WTC11 (cell line): ENCODE measurements at regions not wholly inside any gene's neighbourhood (a gene's known extent, or its start where the extent isn't known, plus 50 kb on each side); places are given as distances from the start of the nearest gene placed in this dataset.

Experiments used
- ATAC-seq: fragments of 200-7000 bp; cut with Tn5 transposase; 2 replicates; pipeline ENCODE4 v1.10.0; 2021; ENCODE audit warnings: mild to moderate bottlenecking, moderate library complexity
- CTCF ChIA-PET: fragments of 300-600 bp; sonication (Branson Sonifier 250); formaldehyde crosslinking; loops from one replicate; lab custom pipeline; 2021; ENCODE audit warnings: antibody characterized with exemption; lab: Charles Lee
- POLR2A ChIA-PET: fragments of 350-600 bp; sonication (Branson Sonifier 250); formaldehyde crosslinking; loops from one replicate; lab custom pipeline; 2021; ENCODE audit warnings: antibody characterized with exemption; lab: Charles Lee
- DNase-seq: peaks from one replicate; pipeline ENCODE4 v3.0.0; 2021; ENCODE audit warnings: low spot score
- H3K27ac Mint-ChIP-seq: 2 replicates; pipeline ENCODE4 v1.8.0; 2021; ENCODE audit warnings: mixed read lengths
- H3K27me3 Mint-ChIP-seq: 2 replicates; pipeline ENCODE4 v1.8.0; 2021; ENCODE audit warnings: low read depth, mild to moderate bottlenecking, moderate library complexity, mixed read lengths
- H3K36me3 Mint-ChIP-seq: 2 replicates; pipeline ENCODE4 v1.8.0; 2021; ENCODE audit warnings: mixed read lengths
- H3K4me1 Mint-ChIP-seq: 2 replicates; pipeline ENCODE4 v1.8.0; 2022; ENCODE audit warnings: mixed read lengths
- H3K4me3 Mint-ChIP-seq: 2 replicates; pipeline ENCODE4 v1.8.0; 2021; ENCODE audit warnings: mild to moderate bottlenecking, moderate library complexity, mixed read lengths
- H3K9me3 Mint-ChIP-seq: 2 replicates; pipeline ENCODE4 v1.8.0; 2021; ENCODE audit warnings: mixed read lengths
- AFF4 ChIP-seq: sonication (generic); formaldehyde crosslinking; IDR thresholded peaks from 2 replicates; pipeline ENCODE4 v1.8.1; 2023; ENCODE audit warnings: mild to moderate bottlenecking, missing genetic modification reagents, borderline replicate concordance
- AR ChIP-seq: fragments of 250-450 bp; sonication (Bioruptor Pico); IDR thresholded peaks from 2 replicates; pipeline ENCODE4 v1.9.0; 2021; ENCODE audit warnings: mild to moderate bottlenecking
- CREM ChIP-seq: sonication (generic); formaldehyde crosslinking; IDR thresholded peaks from 2 replicates; pipeline ENCODE4 v1.8.1; 2022; ENCODE audit warnings: mild to moderate bottlenecking, missing genetic modification reagents, moderate library complexity
- GABPB1 ChIP-seq: sonication (generic); formaldehyde crosslinking; IDR thresholded peaks from 2 replicates; pipeline ENCODE4 v1.8.1; 2023; ENCODE audit warnings: mild to moderate bottlenecking, missing genetic modification reagents
- GTF2I ChIP-seq: fragments of 250-450 bp; sonication (Bioruptor Pico); conservative IDR thresholded peaks from 2 replicates; pipeline ENCODE4 v1.4.0; 2021; ENCODE audit warnings: mild to moderate bottlenecking
- IRF2 ChIP-seq: sonication (generic); formaldehyde crosslinking; IDR thresholded peaks from 2 replicates; pipeline ENCODE4 v1.8.0; 2022; ENCODE audit warnings: low read depth, missing genetic modification reagents, borderline replicate concordance
- JUN ChIP-seq: sonication (generic); formaldehyde crosslinking; IDR thresholded peaks from 2 replicates; pipeline ENCODE4 v1.8.0; 2023; ENCODE audit warnings: mild to moderate bottlenecking, missing genetic modification reagents
- NR1H2 ChIP-seq: sonication (generic); formaldehyde crosslinking; IDR thresholded peaks from 2 replicates; pipeline ENCODE4 v1.9.0; 2021; ENCODE audit warnings: mild to moderate bottlenecking, moderate library complexity, missing genetic modification reagents
- PRRX2 ChIP-seq: fragments of 250-450 bp; sonication (Bioruptor Pico); IDR thresholded peaks from 2 replicates; pipeline ENCODE4 v1.8.0; 2021; ENCODE audit warnings: mild to moderate bottlenecking
- RORB ChIP-seq: fragments of 250-450 bp; sonication (Bioruptor Pico); IDR thresholded peaks from 2 replicates; pipeline ENCODE4 v1.9.0; 2021; ENCODE audit warnings: mild to moderate bottlenecking
- SMAD4 ChIP-seq: sonication (generic); formaldehyde crosslinking; IDR thresholded peaks from 2 replicates; pipeline ENCODE4 v1.8.0; 2022; ENCODE audit warnings: mild to moderate bottlenecking, missing genetic modification reagents
- SOX15 ChIP-seq: fragments of 250-450 bp; sonication (Bioruptor Pico); IDR thresholded peaks from 2 replicates; pipeline ENCODE4 v1.9.0; 2021; ENCODE audit warnings: mild to moderate bottlenecking
- TCF7 ChIP-seq: sonication (generic); formaldehyde crosslinking; IDR thresholded peaks from 2 replicates; pipeline ENCODE4 v1.8.0; 2022; ENCODE audit warnings: mild to moderate bottlenecking, low read depth, missing genetic modification reagents, moderate library complexity
- TEAD1 ChIP-seq: sonication (generic); formaldehyde crosslinking; IDR thresholded peaks from 2 replicates; pipeline ENCODE4 v1.8.0; 2022; ENCODE audit warnings: mild to moderate bottlenecking, missing genetic modification reagents
- ZBTB21 ChIP-seq: sonication (generic); formaldehyde crosslinking; IDR thresholded peaks from 2 replicates; pipeline ENCODE4 v1.8.1; 2023; ENCODE audit warnings: mild to moderate bottlenecking, missing genetic modification reagents, borderline replicate concordance
- ZNF219 ChIP-seq: sonication (generic); formaldehyde crosslinking; IDR thresholded peaks from 2 replicates; pipeline ENCODE4 v1.8.0; 2023; ENCODE audit warnings: missing genetic modification reagents, mild to moderate bottlenecking, borderline replicate concordance
- ZNF263 ChIP-seq: sonication (generic); formaldehyde crosslinking; IDR thresholded peaks from 2 replicates; pipeline ENCODE4 v1.8.1; 2022; ENCODE audit warnings: low read depth, mild to moderate bottlenecking, moderate library complexity, missing genetic modification reagents
- ZNF317 ChIP-seq: sonication (generic); formaldehyde crosslinking; IDR thresholded peaks from 2 replicates; pipeline ENCODE4 v1.8.1; 2023; ENCODE audit warnings: low read depth, mild to moderate bottlenecking, moderate library complexity, missing genetic modification reagents, borderline replicate concordance
- ZNF423 ChIP-seq: fragments of 250-450 bp; sonication (Bioruptor Pico); IDR thresholded peaks from 2 replicates; pipeline ENCODE4 v2.1.2; 2022; ENCODE audit warnings: mild to moderate bottlenecking, moderate library complexity
- ZNF425 ChIP-seq: fragments of 250-450 bp; sonication (Bioruptor Pico); conservative IDR thresholded peaks from 2 replicates; pipeline ENCODE4 v1.9.0; 2021; ENCODE audit warnings: mild to moderate bottlenecking
- TF ChIP-seq, protein P1 (sequence below): sonication (generic); formaldehyde crosslinking; IDR thresholded peaks from 2 replicates; pipeline ENCODE4 v1.8.1; 2022; ENCODE audit warnings: mild to moderate bottlenecking, moderate library complexity, missing genetic modification reagents
- TF ChIP-seq, protein P2 (sequence below): sonication (generic); formaldehyde crosslinking; IDR thresholded peaks from 2 replicates; pipeline ENCODE4 v1.8.0; 2022; ENCODE audit warnings: mild to moderate bottlenecking, missing genetic modification reagents
- TF ChIP-seq, protein P3 (sequence below): fragments of 250-450 bp; sonication (Bioruptor Pico); IDR thresholded peaks from 2 replicates; pipeline ENCODE4 v1.9.0; 2021; ENCODE audit warnings: moderate library complexity, mild to moderate bottlenecking, inconsistent platforms, borderline replicate concordance

DNA sequence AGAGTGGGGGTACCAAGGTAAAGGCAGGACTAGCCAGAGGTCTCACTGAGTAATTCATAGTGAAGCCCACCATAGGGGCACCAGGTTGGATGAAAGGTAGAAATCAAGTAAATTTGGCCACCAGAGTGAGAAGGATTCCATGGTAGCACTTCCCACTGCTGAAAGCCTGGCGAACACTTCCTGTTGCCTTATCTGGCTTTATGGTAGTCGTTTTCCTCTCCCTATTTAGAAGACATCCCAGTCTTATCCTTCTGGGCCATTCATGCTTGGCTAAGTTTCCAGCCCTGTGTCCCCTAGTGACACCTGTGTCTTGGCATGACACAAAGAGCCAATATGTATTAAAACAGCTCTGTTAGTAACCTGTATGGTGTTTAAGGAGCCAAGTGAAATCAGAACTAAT is 74.3 kb upstream of the SIPA1L2 start (continued):
- TF ChIP-seq TEAD1 (no peak), PRRX2 (CRISPR knock-in tag) (no peak), GTF2I (CRISPR knock-in tag) (no peak), AFF4 (CRISPR knock-in tag) (no peak), SOX15 (CRISPR knock-in tag) (no peak), ZNF317 (CRISPR knock-in tag) (no peak), CREM (CRISPR knock-in tag) (no peak)
- TF ChIP-seq, protein P1, sequence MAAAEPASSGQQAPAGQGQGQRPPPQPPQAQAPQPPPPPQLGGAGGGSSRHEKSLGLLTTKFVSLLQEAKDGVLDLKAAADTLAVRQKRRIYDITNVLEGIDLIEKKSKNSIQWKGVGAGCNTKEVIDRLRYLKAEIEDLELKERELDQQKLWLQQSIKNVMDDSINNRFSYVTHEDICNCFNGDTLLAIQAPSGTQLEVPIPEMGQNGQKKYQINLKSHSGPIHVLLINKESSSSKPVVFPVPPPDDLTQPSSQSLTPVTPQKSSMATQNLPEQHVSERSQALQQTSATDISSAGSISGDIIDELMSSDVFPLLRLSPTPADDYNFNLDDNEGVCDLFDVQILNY (CRISPR knock-in tag): no peak

- TF ChIP-seq AR (CRISPR knock-in tag) (no peak), ZNF423 (no peak), NR1H2 (no peak), ZNF317 (CRISPR knock-in tag) (no peak), SMAD4 (CRISPR knock-in tag) (no peak), ZNF425 (CRISPR knock-in tag) (no peak), GABPB1 (CRISPR knock-in tag) (no peak), ZBTB21 (CRISPR knock-in tag) (no peak), JUN (no peak), ZNF263 (no peak), RORB (no peak), IRF2 (no peak), ZNF219 (CRISPR knock-in tag) (no peak), CREM (CRISPR knock-in tag) (no peak), TCF7 (CRISPR knock-in tag) (no peak)
- TF ChIP-seq, protein P2, sequence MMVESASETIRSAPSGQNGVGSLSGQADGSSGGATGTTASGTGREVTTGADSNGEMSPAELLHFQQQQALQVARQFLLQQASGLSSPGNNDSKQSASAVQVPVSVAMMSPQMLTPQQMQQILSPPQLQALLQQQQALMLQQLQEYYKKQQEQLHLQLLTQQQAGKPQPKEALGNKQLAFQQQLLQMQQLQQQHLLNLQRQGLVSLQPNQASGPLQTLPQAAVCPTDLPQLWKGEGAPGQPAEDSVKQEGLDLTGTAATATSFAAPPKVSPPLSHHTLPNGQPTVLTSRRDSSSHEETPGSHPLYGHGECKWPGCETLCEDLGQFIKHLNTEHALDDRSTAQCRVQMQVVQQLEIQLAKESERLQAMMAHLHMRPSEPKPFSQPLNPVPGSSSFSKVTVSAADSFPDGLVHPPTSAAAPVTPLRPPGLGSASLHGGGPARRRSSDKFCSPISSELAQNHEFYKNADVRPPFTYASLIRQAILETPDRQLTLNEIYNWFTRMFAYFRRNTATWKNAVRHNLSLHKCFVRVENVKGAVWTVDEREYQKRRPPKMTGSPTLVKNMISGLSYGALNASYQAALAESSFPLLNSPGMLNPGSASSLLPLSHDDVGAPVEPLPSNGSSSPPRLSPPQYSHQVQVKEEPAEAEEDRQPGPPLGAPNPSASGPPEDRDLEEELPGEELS: no peak
- TF ChIP-seq, protein P3, sequence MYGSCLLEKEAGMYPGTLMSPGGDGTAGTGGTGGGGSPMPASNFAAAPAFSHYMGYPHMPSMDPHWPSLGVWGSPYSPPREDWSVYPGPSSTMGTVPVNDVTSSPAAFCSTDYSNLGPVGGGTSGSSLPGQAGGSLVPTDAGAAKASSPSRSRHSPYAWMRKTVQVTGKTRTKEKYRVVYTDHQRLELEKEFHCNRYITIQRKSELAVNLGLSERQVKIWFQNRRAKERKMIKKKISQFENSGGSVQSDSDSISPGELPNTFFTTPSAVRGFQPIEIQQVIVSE (CRISPR knock-in tag): no peak
- Mint-ChIP-seq H3K4me3 (no peak overlapping the region), H3K4me1 (no peaks in the 10 kb centered on the region), H3K9me3 (peaks cover 7% of the 10 kb centered on the region), H3K27ac (no peak overlapping the region), H3K36me3 (no peaks in the 10 kb centered on the region), H3K27me3 (no peaks in the 10 kb centered on the region)
- ChIA-PET POLR2A (no interaction called here), CTCF (interaction anchor here (1.4 kb wide), 1 partner anchor 16 kb away, joined by 4 read pairs; no protein-coding TSS in a partner anchor)
- ATAC-seq (no peak), DNase-seq (no peak)
Observed at GRCh38 chr1:232704694-232705680, 75.1 kb upstream of the SIPA1L2 start.
